ENCODE measurements at regions not wholly inside any gene's neighbourhood (a gene's known extent, or its start where the extent isn't known, plus 50 kb on each side); places are given as distances from the start of the nearest gene placed in this dataset.

DNA sequence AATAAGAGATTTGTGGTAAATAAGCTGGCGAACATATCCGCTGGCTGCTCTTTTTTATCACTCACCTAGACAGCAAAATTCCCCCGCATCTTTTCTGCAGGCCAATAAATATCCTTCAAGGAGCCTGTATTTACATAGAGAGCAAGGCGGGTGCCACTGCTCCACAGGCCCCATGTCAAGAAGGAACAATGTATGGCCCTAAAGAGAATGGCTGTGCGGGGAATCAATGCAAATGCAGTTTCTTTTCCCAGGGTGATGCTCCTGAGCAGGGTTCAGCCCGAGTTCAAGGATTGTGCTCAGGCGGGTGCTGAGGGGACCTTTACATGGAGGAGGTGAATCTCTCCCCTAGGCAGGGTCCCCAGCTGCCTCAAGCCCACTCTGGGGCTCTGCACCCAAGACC, 494.2 kb upstream of the ZMIZ1 start:
- ATAC-seq: no peak

DNA sequence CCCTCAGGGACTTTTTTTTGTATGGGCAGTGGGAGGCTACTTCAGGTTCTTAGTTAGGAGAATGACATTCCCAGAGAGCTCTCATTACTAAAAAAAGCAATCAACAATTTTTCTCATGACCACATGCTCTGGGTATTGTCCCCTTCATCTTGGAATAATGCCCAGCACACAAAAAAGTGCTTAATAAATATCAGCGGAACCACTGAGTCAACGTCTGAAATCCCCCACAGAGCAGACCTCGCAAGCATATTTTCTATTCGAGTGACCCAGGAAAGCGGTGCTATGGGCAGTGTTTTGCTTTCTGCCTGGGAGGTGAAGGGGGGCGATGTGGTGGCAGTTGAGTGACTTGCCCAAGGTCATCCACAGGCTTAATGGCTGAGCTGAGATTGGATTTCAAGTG, 493.4 kb upstream of the ZMIZ1 start:
- ATAC-seq: no peak

DNA sequence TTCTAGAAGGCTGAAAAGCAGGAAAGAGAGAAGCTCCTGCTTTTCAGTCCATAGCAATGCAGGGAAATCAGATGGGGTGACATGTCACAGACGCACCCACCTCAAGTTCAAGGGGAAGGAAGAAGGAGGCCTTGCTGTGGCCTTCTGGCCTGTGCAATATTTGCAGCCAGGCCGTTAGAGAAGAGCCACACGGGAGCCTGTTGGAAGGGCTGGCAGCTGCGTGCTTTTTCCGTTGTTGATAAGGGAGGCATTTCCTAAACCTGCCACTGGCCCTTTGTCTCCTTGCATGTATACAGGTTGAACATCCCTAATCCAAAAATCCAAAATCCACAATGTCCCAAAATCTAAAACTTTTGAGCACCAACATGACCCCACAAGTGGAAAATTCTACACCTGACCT, 492.5 kb upstream of the ZMIZ1 start:
- no peak for ATAC-seq

DNA sequence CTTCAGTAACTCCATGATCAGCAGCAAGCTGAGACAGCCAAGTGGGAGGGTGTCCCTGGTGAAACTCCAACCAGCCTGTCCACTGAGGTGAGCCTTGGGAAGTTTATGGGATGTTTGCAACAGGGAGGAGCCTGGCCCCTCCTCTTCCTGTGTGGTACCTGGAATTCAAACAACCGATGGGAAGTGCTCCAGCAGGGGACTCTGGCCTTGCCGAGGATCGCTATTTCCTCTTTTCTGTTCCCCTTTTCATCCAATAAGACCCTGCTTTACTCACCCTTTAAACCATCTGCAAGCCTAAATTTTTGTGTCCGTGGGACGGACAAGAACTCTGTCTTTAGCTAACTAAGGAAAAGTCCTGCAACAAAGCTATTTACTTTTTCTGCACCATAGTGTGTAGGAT, 491.1 kb upstream of the ZMIZ1 start:
- ATAC-seq: no peak

DNA sequence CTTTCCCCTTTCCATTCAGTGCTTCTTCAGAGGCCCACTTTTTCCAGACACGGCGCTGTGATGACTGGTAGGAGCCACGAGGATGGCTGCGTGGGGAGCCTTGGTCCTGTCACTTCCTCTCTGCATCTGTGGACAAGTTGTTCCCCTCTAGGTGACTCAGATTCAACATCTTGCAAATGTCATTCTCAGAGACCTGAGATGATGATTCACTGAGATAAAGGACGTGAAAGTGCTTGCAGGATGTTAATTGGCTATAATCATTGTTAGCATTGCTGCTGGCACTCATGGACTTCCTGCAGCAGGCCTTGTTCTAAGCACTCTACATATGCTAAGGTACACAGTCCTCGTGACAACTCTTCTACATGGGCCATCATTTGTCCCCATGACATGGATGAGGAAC, 489.8 kb upstream of the ZMIZ1 start:
- ATAC-seq: no peak

DNA sequence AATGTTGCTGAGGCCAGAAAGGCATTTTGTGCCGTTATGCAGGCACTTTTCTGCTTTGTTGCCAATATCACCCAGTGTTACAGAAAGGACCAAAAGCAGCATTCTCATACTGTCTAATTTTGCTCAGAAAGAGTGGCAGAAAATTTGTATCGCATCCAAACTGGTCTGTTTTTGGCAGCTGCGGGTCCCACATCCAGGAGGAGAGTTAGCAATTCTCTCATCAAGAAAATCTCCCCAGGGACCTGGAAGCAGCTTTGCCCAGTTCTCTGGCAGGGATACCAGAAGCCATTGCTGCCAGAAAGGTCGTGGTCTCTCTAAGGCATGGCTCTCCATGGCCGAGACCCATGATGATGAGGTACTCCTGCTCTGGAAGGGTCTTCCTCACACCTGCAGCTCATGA, 489.2 kb upstream of the ZMIZ1 start:
- ATAC-seq: no peak

DNA sequence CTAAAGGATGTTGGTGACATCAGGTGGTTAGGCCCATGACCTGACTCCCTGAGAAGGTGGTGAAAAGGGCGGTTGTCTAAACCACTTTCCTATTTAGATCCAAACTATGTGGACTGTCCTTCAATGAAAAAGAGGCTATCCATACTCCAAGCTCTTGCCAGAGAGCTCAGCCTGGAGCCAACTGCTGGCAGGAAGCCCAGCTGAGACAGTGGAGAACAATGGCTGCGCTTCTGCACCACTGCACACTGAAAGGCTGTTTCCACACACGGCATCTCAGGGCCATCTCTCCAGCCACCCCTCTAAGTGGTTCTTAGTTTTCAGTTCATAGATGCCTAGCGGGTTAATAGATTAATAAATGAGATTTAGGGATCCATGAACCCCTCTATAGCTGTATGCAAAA, 488.8 kb upstream of the ZMIZ1 start:
- no peak for ATAC-seq

DNA sequence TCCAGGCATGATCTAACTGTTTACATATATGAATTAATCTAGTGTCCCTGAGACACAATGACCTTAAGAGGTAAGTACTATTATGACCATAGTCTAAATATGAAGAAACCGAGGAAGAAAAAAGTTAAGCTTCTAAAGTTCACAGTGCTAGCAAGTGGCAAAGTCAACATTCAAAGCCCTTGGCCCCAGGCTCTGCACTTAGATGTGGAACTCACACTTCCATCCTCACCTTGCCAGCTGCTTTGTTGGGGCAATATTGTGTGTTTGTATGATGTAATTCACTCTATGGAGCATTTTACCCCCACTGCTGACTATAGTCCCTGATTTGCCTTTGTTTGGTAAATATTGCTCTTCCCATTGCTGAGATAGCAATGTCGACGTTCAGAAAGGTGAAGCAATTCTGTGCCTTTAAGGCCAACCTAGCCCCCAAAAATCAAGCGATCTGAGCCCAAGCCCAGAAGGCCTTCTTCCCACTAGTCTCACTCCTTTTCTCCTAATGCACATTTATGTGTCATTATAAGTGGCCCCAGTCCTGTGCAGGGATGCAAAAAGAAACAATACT, 487.6 kb upstream of the ZMIZ1 start:
- ATAC-seq: no peak

- ATAC-seq: no peak
Measured at GRCh38 chr10:78582540-78582939, 486.2 kb upstream of the ZMIZ1 start.

GRCh38 chr10:78584266-78584665, 484.5 kb upstream of the ZMIZ1 start:
- no peak for ATAC-seq

GRCh38 chr10:78584681-78585080, 484.1 kb upstream of the ZMIZ1 start:
- ATAC-seq: no peak

GRCh38 chr10:78585952-78586351, 482.8 kb upstream of the ZMIZ1 start:
- ATAC-seq: no peak

DNA sequence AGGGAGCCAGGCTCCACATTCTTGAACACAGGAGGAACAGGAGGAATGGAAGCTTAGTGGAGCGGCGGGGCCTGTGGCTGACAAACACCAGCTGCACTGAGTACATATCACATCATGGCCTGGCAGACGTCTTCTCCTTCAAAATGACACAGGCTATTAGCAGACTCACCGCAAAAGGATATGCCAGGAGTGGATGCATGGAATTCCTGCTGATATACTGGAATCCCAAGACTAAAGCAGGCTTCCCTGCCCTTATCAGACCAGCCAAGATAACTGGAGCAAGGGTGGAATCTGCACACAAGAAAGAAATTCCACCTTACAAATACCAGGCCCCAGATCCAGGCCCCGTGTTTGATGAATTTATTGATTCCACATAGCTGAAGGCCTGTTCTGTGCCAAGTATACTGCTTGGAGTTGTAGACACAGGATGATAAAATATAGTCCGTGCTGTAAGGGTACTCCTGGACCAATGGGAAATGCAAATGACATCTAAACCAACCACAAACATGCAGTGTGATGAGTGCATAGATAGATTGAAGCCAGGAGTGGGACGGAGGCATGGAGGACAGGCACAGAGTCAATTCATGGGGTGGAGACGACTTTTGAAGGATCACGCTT, 480.5 kb upstream of the ZMIZ1 start:
- no peak for ATAC-seq

DNA sequence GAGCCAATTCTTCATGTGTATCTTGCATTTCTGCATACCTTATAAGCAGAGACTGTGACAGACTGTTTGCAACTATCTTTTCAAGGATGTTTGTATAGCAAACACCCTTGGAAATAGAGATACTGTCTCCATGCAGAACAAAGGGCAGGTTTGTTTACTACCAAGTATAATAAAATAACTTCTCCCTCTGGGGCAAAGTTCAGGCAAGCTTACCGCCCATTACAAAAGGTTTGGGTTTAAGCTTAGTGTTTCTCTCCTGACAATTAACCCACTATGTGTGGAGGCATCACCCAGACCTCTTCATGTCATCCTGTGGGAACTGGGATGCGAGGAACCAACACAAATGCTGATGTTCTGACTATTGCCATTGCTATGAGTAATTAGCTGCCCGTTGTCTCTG, 479.1 kb upstream of the ZMIZ1 start:
- no peak for ATAC-seq

GRCh38 chr10:78591066-78591465, 477.7 kb upstream of the ZMIZ1 start:
- no peak for ATAC-seq

DNA sequence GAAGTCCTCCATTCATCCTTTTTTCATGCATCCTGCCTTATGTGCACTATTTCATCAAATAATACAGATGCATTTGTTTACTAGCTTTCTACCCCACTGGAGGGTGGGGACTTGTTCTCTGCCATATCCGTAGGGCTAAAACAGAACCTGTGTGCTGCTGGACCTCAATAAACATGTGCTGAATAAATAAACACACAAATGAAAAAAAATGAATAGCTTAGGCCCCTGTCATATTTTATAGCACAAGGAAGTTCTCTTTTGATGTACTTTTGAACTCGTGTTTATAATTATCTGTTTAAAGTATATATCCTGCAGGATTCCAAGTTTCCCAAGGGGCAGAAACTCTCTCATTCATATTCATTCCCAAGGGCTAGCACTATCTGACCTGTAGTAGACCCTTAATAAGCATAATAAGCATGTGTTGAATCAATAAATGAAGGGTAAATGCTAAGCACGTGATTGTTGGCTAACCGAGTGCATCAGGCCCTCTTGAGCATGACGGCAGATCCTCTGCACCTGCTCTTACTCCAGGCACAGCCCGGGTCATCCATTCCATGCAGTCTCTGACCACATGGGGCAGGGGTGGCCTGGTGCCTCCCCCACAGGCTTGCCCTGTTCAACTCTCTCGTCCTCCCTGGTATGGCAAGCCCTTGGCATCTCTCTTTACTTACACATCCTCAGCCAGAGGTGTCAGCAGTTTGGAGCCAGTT, 474.1 kb upstream of the ZMIZ1 start:
- no peak for ATAC-seq

GRCh38 chr10:78595269-78595619, 473.5 kb upstream of the ZMIZ1 start:
- no peak for ATAC-seq

GRCh38 chr10:78596556-78596955, 472.2 kb upstream of the ZMIZ1 start:
- no peak for ATAC-seq

DNA sequence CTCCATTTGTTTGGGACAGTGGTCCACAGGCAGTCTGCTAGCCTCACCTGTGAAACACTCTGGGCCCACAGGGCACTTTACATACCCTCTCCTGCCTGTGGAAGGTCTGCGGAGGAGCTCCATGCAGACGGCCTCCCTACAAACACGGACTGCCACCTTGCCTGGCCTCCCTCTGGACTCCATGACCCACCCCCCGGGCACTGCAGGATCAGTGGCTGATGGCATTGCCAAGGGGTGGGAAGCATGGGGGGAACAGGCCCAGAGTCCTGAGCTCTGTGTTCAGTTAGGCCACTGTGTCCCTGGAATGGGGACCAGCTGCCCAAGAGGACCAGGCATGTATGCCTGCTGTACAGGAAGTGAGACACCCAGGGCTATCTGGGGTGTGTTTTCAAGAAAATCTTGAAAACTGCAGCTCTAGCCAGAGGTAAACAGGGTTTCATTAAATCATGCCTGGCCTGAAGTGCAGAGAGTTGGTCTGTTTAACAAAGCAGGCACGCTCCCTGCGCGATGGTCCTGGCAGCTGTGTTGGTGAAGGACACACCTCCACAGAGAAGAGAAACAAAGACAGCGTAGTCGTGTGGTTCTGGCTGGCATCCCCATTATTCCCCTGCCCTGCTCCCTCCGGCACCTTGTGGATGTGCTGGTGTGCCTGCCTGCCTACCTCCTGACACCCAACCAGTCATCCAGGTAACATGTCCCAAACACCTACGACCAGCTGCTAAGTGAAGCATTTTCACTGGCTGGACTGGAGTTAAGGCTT, 470.8 kb upstream of the ZMIZ1 start:
- ATAC-seq: no peak

DNA sequence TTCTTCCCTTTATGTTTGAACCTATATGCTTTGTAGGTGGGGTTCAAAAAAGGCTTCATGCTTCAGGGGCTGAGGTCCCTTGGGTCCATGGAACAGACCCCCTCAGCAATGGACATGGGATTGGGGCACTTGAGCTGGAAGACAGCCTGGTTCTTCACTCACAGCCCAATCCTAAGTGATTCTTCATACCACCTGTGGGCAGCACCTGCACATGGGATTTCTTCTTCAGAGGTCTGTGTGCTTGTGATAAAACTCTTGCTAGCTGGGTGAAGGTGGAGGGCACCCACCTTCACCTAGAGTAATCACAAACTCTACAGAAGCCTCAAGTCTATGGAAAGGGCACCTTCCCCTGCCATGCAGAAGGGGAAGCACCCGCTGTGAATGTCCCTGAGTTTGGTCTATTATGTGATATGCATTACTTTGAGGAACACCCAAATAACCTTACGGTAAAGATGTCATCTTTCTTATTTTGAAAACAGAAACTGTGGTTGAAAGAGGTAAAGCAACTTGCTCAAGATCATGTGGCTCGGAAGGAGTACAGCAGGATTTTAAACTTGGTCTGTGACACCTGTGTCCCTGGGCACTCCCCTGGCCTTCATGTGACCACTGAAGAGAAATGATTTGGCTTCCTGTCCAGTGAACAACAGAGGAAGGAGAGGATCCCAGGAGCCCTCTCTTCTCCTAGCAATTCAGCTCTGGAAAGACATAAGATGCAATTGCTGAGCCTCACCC, 469.5 kb upstream of the ZMIZ1 start:
- ATAC-seq: no peak

DNA sequence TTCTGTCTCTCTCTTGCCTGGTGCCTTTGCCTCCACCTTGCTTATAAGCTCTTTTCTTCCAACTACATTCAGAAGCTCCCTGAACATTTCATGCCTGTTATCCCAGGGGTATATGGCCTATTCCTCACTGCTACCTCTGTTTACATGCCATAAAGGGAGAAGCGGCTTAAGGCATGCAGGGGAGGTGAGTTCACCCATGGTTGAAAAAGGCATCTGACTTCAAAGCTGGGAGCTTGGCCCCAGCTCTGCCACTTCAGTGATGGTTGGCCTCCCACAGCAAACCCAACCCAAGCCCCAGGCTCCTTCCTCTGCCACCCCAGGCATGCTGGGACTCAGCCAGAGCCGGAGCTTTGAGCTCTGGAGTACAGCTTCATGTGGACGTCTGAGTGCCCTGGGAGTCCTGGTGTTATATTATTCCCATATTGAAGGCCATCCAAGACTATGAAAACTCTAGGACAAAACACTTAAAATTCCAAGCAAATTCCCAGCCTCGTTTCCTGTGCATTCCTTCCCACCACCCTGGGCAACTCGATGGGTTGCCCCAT, 468.6 kb upstream of the ZMIZ1 start:
- ATAC-seq: no peak

DNA sequence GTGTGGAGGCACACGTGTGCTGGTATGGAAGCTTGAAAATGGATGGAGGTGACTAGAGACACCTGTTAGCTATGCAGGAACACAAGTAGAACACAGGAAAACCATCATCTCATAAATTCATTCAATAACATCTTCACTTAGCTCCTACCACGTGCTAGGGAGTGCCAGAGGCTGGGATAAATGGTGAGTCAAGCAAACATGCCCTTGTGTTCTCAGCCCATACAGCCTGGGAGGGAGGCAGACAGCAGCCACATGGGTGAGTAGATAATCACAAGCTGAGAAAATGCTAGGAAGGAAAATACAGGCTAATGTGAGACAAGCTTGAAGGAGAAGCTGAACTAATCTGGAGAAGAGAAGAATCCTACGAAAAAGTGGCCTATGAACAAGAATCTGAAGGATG, 468.0 kb upstream of the ZMIZ1 start:
- peak; percentile 41 for ATAC-seq
